ENCODE measurements at regions not wholly inside any gene's neighbourhood (a gene's known extent, or its start where the extent isn't known, plus 50 kb on each side); places are given as distances from the start of the nearest gene placed in this dataset.

GRCh38 chr3:11717768-11718636 lies 74.3 kb upstream of the VGLL4 start:
- Histone ChIP-seq H4K5ac (ENCODE audit: insufficient read length, low read depth, low read length) (no peak overlapping the region), H3K23me2 (ENCODE audit: low read depth, low read length) (peaks cover 16% of the 10 kb centered on the region; the same call in 1 of the 2 replicates), H3K4ac (replicated peaks; ENCODE audit: insufficient read length, low read depth, low read length) (no peak overlapping the region), H3K27ac (ENCODE audit: low read depth, low read length) (no peak overlapping the region), H2AFZ (ENCODE audit: low read length) (no peak overlapping the region), H2AK5ac (ENCODE audit: low read depth, low read length) (no peak overlapping the region), H3K14ac (ENCODE audit: insufficient read length) (no peak overlapping the region), H3K4me1 (replicated peaks in 1 of 4; ENCODE audit: control insufficient read depth in 3 of 4, insufficient read depth in 4 of 4, low read length in 3 of 4) (peaks cover 2 to 11% (median 6%) of the 10 kb centered on the region in 4 experiments; a peak in 5 of 7 replicates), H3K9me3 (ENCODE audit: insufficient read depth in 2 of 2, low read depth in 1 of 2, low read length in 1 of 2) (no peaks in the 10 kb centered on the region), H2BK12ac (ENCODE audit: low read depth, low read length) (no peak overlapping the region), H3K23ac (ENCODE audit: insufficient read length) (no peak overlapping the region), H2BK5ac (ENCODE audit: low read depth, low read length) (no peak overlapping the region), H3K79me1 (ENCODE audit: low read depth, low read length) (peaks cover 2% of the 10 kb centered on the region), H2BK15ac (ENCODE audit: low read length) (no peak overlapping the region), H2BK120ac (replicated peaks; ENCODE audit: low read depth, low read length) (no peak overlapping the region), H3K4me2 (ENCODE audit: insufficient read depth in 1 of 2, low read depth in 2 of 2, low read length in 2 of 2) (peak overlapping the region; percentile 91 to 94), H2BK20ac (ENCODE audit: low read length) (no peak overlapping the region), H4K20me1 (replicated peaks in 1 of 2; ENCODE audit: control insufficient read depth in 1 of 2, insufficient read depth in 2 of 2, low read length in 2 of 2) (peaks cover 0 to 2% of the 10 kb centered on the region in 2 experiments), H3K18ac (ENCODE audit: extremely low read depth, low read length) (no peak overlapping the region), H3K56ac (replicated peaks; ENCODE audit: insufficient read length, low read depth, low read length) (no peak overlapping the region), H3K9ac (replicated peaks in 1 of 4; ENCODE audit: extremely low read depth in 1 of 4, low read depth in 3 of 4, low read length in 3 of 4) (no peak overlapping the region), H4K8ac (ENCODE audit: extremely low read depth, insufficient read depth, low read length) (no peak overlapping the region), H4K91ac (replicated peaks; ENCODE audit: insufficient read length, low read length) (no peak overlapping the region), H3K27me3 (replicated peaks in 1 of 4; ENCODE audit: control insufficient read depth in 3 of 4, extremely low read depth in 1 of 4, insufficient read depth in 3 of 4, low read length in 3 of 4) (no peaks in the 10 kb centered on the region), H3K79me2 (ENCODE audit: control insufficient read depth in 1 of 2, insufficient read depth in 2 of 2, low read length in 2 of 2) (peaks cover 0 to 36% of the 10 kb centered on the region in 2 experiments; a peak in 2 of 4 replicates), H3K4me3 (ENCODE audit: extremely low read depth in 1 of 4, insufficient read depth in 2 of 4, low read depth in 3 of 4, low read length in 4 of 4) (peak overlapping the region; percentile 60 to 84 (median 81)), H3K36me3 (ENCODE audit: control insufficient read depth in 2 of 4, insufficient read depth in 4 of 4, low read length in 3 of 4) (no peaks in the 10 kb centered on the region)
- FAIRE-seq (no peak), DNase-seq (ENCODE audit: low read depth in 1 of 2, low spot score in 2 of 2) (no peak)
- ChIA-PET CTCF (ENCODE audit: partially characterized antibody) (interaction anchor here (0.7 to 1.2 kb wide), 3 partner anchors 11 to 354 kb away, joined by 3 read pairs; no protein-coding TSS in a partner anchor), POLR2A (ENCODE audit: partially characterized antibody) (interaction anchor here (0.6 kb wide), 1 partner anchor 198 kb away, joined by 3 read pairs; no protein-coding TSS in a partner anchor)
- WGBS, 2 experiments (ENCODE audit: extremely low coverage in 1 of 2, insufficient coverage in 1 of 2, insufficient read length in 1 of 2, insufficient replicate concordance in 2 of 2, low coverage in 1 of 2, low lambda C conversion rate in 2 of 2, missing lambda C conversion rate in 1 of 2) = 53% methylated on average over 9 of the region's 9 CpGs; no CpG with 5 or more reads in 1 of the 2 experiments
- no peak for TF ChIP-seq CBX5 (IDR thresholded peaks at IDR 0.05; ENCODE audit: low read depth, low read length)
- TF ChIP-seq PHF8 (conservative IDR thresholded peaks at IDR 0.05; ENCODE audit: low read depth, low read length) = no peak
- TF ChIP-seq SUZ12 (IDR thresholded peaks at IDR 0.05; ENCODE audit: low read length) = no peak
- no peak for TF ChIP-seq POLR2AphosphoS5 (IDR thresholded peaks at IDR 0.05; ENCODE audit: low read depth, low read length)
- no peak for TF ChIP-seq POU5F1 (IDR thresholded peaks at IDR 0.05; ENCODE audit: low read depth, low read length)
- no peak for TF ChIP-seq TAF1 (IDR thresholded peaks at IDR 0.05; ENCODE audit: low read depth, low read length)
- TF ChIP-seq TBP (IDR thresholded peaks at IDR 0.05; ENCODE audit: low read depth, low read length) = no peak
- no peak for TF ChIP-seq RFX5 (IDR thresholded peaks at IDR 0.05; ENCODE audit: borderline replicate concordance, low read depth, low read length)
- TF ChIP-seq FOSL1 (IDR thresholded peaks at IDR 0.05; ENCODE audit: insufficient read depth, low read depth, low read length) = no peak
- TF ChIP-seq SIRT6 (IDR thresholded peaks at IDR 0.05; ENCODE audit: low read length) = no peak
- TF ChIP-seq TAF7 (optimal IDR thresholded peaks at IDR 0.05; ENCODE audit: borderline replicate concordance, low read depth, low read length) = no peak
- no peak for TF ChIP-seq NRF1 (IDR thresholded peaks at IDR 0.05; ENCODE audit: low read depth, low read length)
- no peak for TF ChIP-seq EGR1 (IDR thresholded peaks at IDR 0.05; ENCODE audit: borderline replicate concordance, low read depth, low read length)
